Activated CD8-positive, alpha-beta T cell treated with anti-CD3 and anti-CD28 coated beads for 36 hours (primary cell): ENCODE measurements at regions not wholly inside any gene's neighbourhood (a gene's known extent, or its start where the extent isn't known, plus 50 kb on each side); places are given as distances from the start of the nearest gene placed in this dataset.

Experiments used
- ATAC-seq: fragments of 200-7000 bp; cut with Tn5 transposase; one replicate; pipeline ENCODE4 v1.10.0; 2021; ENCODE audit warnings: mild to moderate bottlenecking, moderate library complexity
- CTCF ChIA-PET: fragments of 350-600 bp; sonication (Branson Sonifier 250); formaldehyde crosslinking; loops from one replicate; lab custom pipeline; 2021; ENCODE audit warnings: antibody characterized with exemption; lab: Charles Lee
- POLR2A ChIA-PET: fragments of 350-600 bp; sonication (Branson Sonifier 250); formaldehyde crosslinking; loops from one replicate; lab custom pipeline; 2021; ENCODE audit warnings: antibody characterized with exemption; lab: Charles Lee
- DNase-seq: peaks from one replicate; pipeline ENCODE4 v3.0.0-alpha.2; 2020
- H3K27ac Mint-ChIP-seq: one replicate; pipeline ENCODE4 v1.8.0; 2021; ENCODE audit warnings: mild to moderate bottlenecking, mixed read lengths
- H3K27me3 Mint-ChIP-seq: one replicate; pipeline ENCODE4 v1.8.0; 2021; ENCODE audit warnings: mixed read lengths
- H3K36me3 Mint-ChIP-seq: one replicate; pipeline ENCODE4 v1.8.0; 2021; ENCODE audit warnings: low read depth, mixed read lengths
- H3K4me1 Mint-ChIP-seq: one replicate; pipeline ENCODE4 v1.8.0; 2021; ENCODE audit warnings: low read depth, mixed read lengths
- H3K4me3 Mint-ChIP-seq: one replicate; pipeline ENCODE4 v1.8.0; 2021; ENCODE audit warnings: mild to moderate bottlenecking, moderate library complexity, mixed read lengths
- H3K9me3 Mint-ChIP-seq: one replicate; pipeline ENCODE4 v1.8.0; 2021; ENCODE audit warnings: mixed read lengths
- CTCF ChIP-seq: fragments of 200-600 bp; IDR thresholded peaks from one replicate; pipeline ENCODE4 v1.8.0; 2022; ENCODE audit warnings: antibody characterized with exemption, mild to moderate bottlenecking
- intact Hi-C: fragments of 100-400 bp; cut with micrococcal nuclease; formaldehyde crosslinking; loops from one replicate; pipeline ENCODE4 v1.10.0; 2022

- intact Hi-C loops = no loop called here
- ChIA-PET POLR2A (interaction anchor here (0.6 kb wide), 1 partner anchor 261 kb away, joined by 3 read pairs; no protein-coding TSS in a partner anchor), CTCF (no interaction called here)
- TF ChIP-seq CTCF = no peak
- Mint-ChIP-seq H3K4me3 (no peak overlapping the region), H3K4me1 (no peaks in the 10 kb centered on the region), H3K9me3 (no peaks in the 10 kb centered on the region), H3K36me3 (no peaks in the 10 kb centered on the region), H3K27me3 (peaks cover 2% of the 10 kb centered on the region), H3K27ac (no peak overlapping the region)
- DNase-seq (no peak), ATAC-seq (no peak)
Measured at GRCh38 chr20:10909803-10910202, 236.0 kb upstream of the JAG1 start.

- ChIA-PET POLR2A (no interaction called here), CTCF (no interaction called here)
- no peak for TF ChIP-seq CTCF
- no peaks in the 10 kb centered on the region for H3K36me3 Mint-ChIP-seq
- intact Hi-C loops = no loop called here
- no peak overlapping the region for H3K4me3 Mint-ChIP-seq
- H3K27me3 Mint-ChIP-seq = peaks cover 2% of the 10 kb centered on the region
- H3K9me3 Mint-ChIP-seq = no peaks in the 10 kb centered on the region
- no peak overlapping the region for H3K27ac Mint-ChIP-seq
- no peaks in the 10 kb centered on the region for H3K4me1 Mint-ChIP-seq
- ATAC-seq (no peak), DNase-seq (no peak)
Measured at GRCh38 chr20:10910535-10911178, 236.9 kb upstream of the JAG1 start.

GRCh38 chr20:10911298-10911697 lies 237.5 kb upstream of the JAG1 start:
- Mint-ChIP-seq H3K27me3 (peaks cover 2% of the 10 kb centered on the region), H3K27ac (no peak overlapping the region), H3K4me1 (no peaks in the 10 kb centered on the region), H3K9me3 (no peaks in the 10 kb centered on the region), H3K4me3 (no peak overlapping the region), H3K36me3 (no peaks in the 10 kb centered on the region)
- DNase-seq (no peak), ATAC-seq (no peak)
- no peak for TF ChIP-seq CTCF
- CTCF ChIA-PET = no interaction called here
- intact Hi-C loops = no loop called here
- POLR2A ChIA-PET = no interaction called here

- intact Hi-C loops = no loop called here
- no peak for TF ChIP-seq CTCF
- no peaks in the 10 kb centered on the region for H3K36me3 Mint-ChIP-seq
Measured at GRCh38 chr20:10915815-10916214, 242.0 kb upstream of the JAG1 start.

GRCh38 chr20:10916312-10916711 lies 242.5 kb upstream of the JAG1 start:
- ChIA-PET CTCF (no interaction called here), POLR2A (no interaction called here)
- no peak for ATAC-seq
- Mint-ChIP-seq H3K4me1 (no peaks in the 10 kb centered on the region), H3K4me3 (no peak overlapping the region), H3K27ac (no peak overlapping the region), H3K36me3 (no peaks in the 10 kb centered on the region), H3K9me3 (no peaks in the 10 kb centered on the region), H3K27me3 (no peaks in the 10 kb centered on the region)
- intact Hi-C loops = no loop called here
- TF ChIP-seq CTCF = no peak
- DNase-seq = no peak

More at GRCh38 chr20:10915815-10916214, 242.0 kb upstream of the JAG1 start:
- no peak overlapping the region for H3K4me3 Mint-ChIP-seq
- H3K27ac Mint-ChIP-seq = no peak overlapping the region
- no peaks in the 10 kb centered on the region for H3K9me3 Mint-ChIP-seq
- CTCF ChIA-PET = no interaction called here
- no peak for DNase-seq
- H3K27me3 Mint-ChIP-seq = no peaks in the 10 kb centered on the region
- POLR2A ChIA-PET = no interaction called here
- no peak for ATAC-seq
- no peaks in the 10 kb centered on the region for H3K4me1 Mint-ChIP-seq
